H1 (cell line): ENCODE measurements at regions not wholly inside any gene's neighbourhood (a gene's known extent, or its start where the extent isn't known, plus 50 kb on each side); places are given as distances from the start of the nearest gene placed in this dataset.

Experiments used
- CTCF ChIA-PET: fragments of 300-600 bp; sonication (Branson Sonifier 250); formaldehyde crosslinking; loops from one replicate; lab custom pipeline; 2021; ENCODE audit not compliant: partially characterized antibody; lab: Charles Lee
- POLR2A ChIA-PET: fragments of 300-600 bp; sonication (Branson Sonifier 250); formaldehyde crosslinking; loops from one replicate; lab custom pipeline; 2021; ENCODE audit warnings: inconsistent platforms; ENCODE audit not compliant: partially characterized antibody; lab: Charles Lee
- DNase-seq, 2 experiments: peaks; one replicate each; pipeline versions ENCODE4 v3.0.0 to v3.0.0-alpha.2; 2010 to 2022; ENCODE audit warnings: low spot score in 2 of 2, low read depth in 1 of 2, mixed read lengths in 1 of 2
- FAIRE-seq: peaks from 2 replicates; lab custom pipeline; 2011; peaks lifted over from hg19 to GRCh38; lab: Jason Lieb, UNC
- H2AFZ ChIP-seq: 2 replicates; pipeline ENCODE4 v1.8.1; 2012; ENCODE audit warnings: low read length, inconsistent platforms
- H2AK5ac ChIP-seq: 2 replicates; pipeline ENCODE4 v1.6.1; 2013; ENCODE audit warnings: low read depth, low read length
- H2BK120ac ChIP-seq: replicated peaks from 2 replicates; pipeline ENCODE3; 2013; ENCODE audit warnings: low read depth, low read length, inconsistent platforms
- H2BK12ac ChIP-seq: 2 replicates; pipeline ENCODE4 v1.6.1; 2013; ENCODE audit warnings: low read depth, low read length
- H2BK15ac ChIP-seq: 2 replicates; pipeline ENCODE4 v1.6.1; 2013; ENCODE audit warnings: low read length
- H2BK20ac ChIP-seq: 2 replicates; pipeline ENCODE4 v1.6.1; 2013; ENCODE audit warnings: low read length
- H2BK5ac ChIP-seq: 2 replicates; pipeline ENCODE4 v1.6.1; 2013; ENCODE audit warnings: low read depth, low read length
- H3K14ac ChIP-seq: 2 replicates; pipeline ENCODE4 v1.6.1; 2013; ENCODE audit warnings: inconsistent platforms; ENCODE audit not compliant: insufficient read length
- H3K18ac ChIP-seq: 2 replicates; pipeline ENCODE4 v1.6.1; 2013; ENCODE audit warnings: low read length; ENCODE audit errors: extremely low read depth
- H3K23ac ChIP-seq: 2 replicates; pipeline ENCODE4 v1.6.1; 2013; ENCODE audit warnings: inconsistent platforms; ENCODE audit not compliant: insufficient read length
- H3K23me2 ChIP-seq: 2 replicates; pipeline ENCODE4 v1.6.1; 2013; ENCODE audit warnings: low read depth, low read length
- H3K27ac ChIP-seq: 2 replicates; pipeline ENCODE4 v1.6.1; 2011; ENCODE audit warnings: low read depth, low read length, inconsistent platforms
- H3K27me3 ChIP-seq, 4 experiments: replicated peaks in 1 of 4; 1 replicate in 1 of 4; 2 replicates in 3 of 4; pipeline versions ENCODE4 v1.6.1 to v1.8.1; 2011 to 2013; ENCODE audit warnings: low read length in 3 of 4, mild to moderate bottlenecking in 3 of 4, inconsistent platforms in 2 of 4, mixed read lengths in 2 of 4, moderate library complexity in 1 of 4; ENCODE audit not compliant: control insufficient read depth in 3 of 4, insufficient read depth in 3 of 4; ENCODE audit errors: extremely low read depth in 1 of 4
- H3K36me3 ChIP-seq, 4 experiments: 2 replicates each; pipeline versions ENCODE4 v1.6.1 to v1.8.1; 2011 to 2013; ENCODE audit warnings: mild to moderate bottlenecking in 4 of 4, low read length in 3 of 4, moderate library complexity in 2 of 4, control low read depth in 1 of 4, inconsistent platforms in 1 of 4; ENCODE audit not compliant: insufficient read depth in 4 of 4, control insufficient read depth in 2 of 4
- H3K4ac ChIP-seq: replicated peaks from 2 replicates; pipeline ENCODE3; 2013; ENCODE audit warnings: low read length, low read depth, mixed read lengths, inconsistent platforms; ENCODE audit not compliant: insufficient read length
- H3K4me1 ChIP-seq, 4 experiments: replicated peaks in 1 of 4; 1 replicate in 1 of 4; 2 replicates in 3 of 4; pipeline versions ENCODE4 v1.6.1 to v1.8.1; 2011 to 2013; ENCODE audit warnings: low read length in 3 of 4, inconsistent platforms in 2 of 4, mixed read lengths in 1 of 4; ENCODE audit not compliant: insufficient read depth in 4 of 4, control insufficient read depth in 3 of 4
- H3K4me2 ChIP-seq, 2 experiments: 2 replicates each; pipeline versions ENCODE4 v1.6.1 to v1.8.1; 2011 to 2013; ENCODE audit warnings: low read depth in 2 of 2, low read length in 2 of 2, control low read depth in 1 of 2, inconsistent platforms in 1 of 2, mild to moderate bottlenecking in 1 of 2; ENCODE audit not compliant: insufficient read depth in 1 of 2
- H3K4me3 ChIP-seq, 4 experiments: fragments of 200-600, 300-600 bp in 1 of 4; sonication (generic), shearing (Covaris generic), sonication (Bioruptor Twin) in 1 of 4; 2 replicates each; pipeline versions ENCODE4 v1.5.1 to v1.8.1; 2011 to 2016; ENCODE audit warnings: low read length in 4 of 4, low read depth in 3 of 4, control low read depth in 2 of 4, inconsistent platforms in 2 of 4, mild to moderate bottlenecking in 2 of 4, mixed read lengths in 1 of 4, moderate library complexity in 1 of 4; ENCODE audit not compliant: insufficient read depth in 2 of 4; ENCODE audit errors: extremely low read depth in 1 of 4
- H3K56ac ChIP-seq: replicated peaks from 2 replicates; pipeline ENCODE3; 2013; ENCODE audit warnings: low read depth, mild to moderate bottlenecking, mixed read lengths, low read length, inconsistent platforms; ENCODE audit not compliant: insufficient read length
- H3K79me1 ChIP-seq: 2 replicates; pipeline ENCODE4 v1.6.1; 2013; ENCODE audit warnings: low read depth, low read length, control low read depth
- H3K79me2 ChIP-seq, 2 experiments: 2 replicates each; pipeline versions ENCODE4 v1.6.1 to v1.8.1; 2012 to 2013; ENCODE audit warnings: low read length in 2 of 2, mild to moderate bottlenecking in 2 of 2, inconsistent platforms in 1 of 2; ENCODE audit not compliant: insufficient read depth in 2 of 2, control insufficient read depth in 1 of 2
- H3K9ac ChIP-seq, 4 experiments: replicated peaks in 1 of 4; 1 replicate in 1 of 4; 2 replicates in 3 of 4; pipeline versions ENCODE4 v1.6.1 to v1.8.1; 2011 to 2013; ENCODE audit warnings: low read depth in 3 of 4, low read length in 3 of 4, control low read depth in 2 of 4, mild to moderate bottlenecking in 2 of 4, moderate library complexity in 2 of 4, inconsistent platforms in 1 of 4; ENCODE audit errors: extremely low read depth in 1 of 4
- H3K9me3 ChIP-seq, 2 experiments: 2 replicates each; pipeline versions ENCODE4 v1.6.1 to v1.8.1; 2012 to 2013; ENCODE audit warnings: mild to moderate bottlenecking in 2 of 2, moderate library complexity in 2 of 2, control low read depth in 1 of 2, inconsistent platforms in 1 of 2, low read depth in 1 of 2, low read length in 1 of 2, mixed read lengths in 1 of 2; ENCODE audit not compliant: insufficient read depth in 2 of 2
- H4K20me1 ChIP-seq, 2 experiments: replicated peaks in 1 of 2; 2 replicates each; pipeline versions ENCODE3 to v1.8.1; 2011 to 2013; ENCODE audit warnings: inconsistent platforms in 2 of 2, low read length in 2 of 2, mild to moderate bottlenecking in 1 of 2; ENCODE audit not compliant: insufficient read depth in 2 of 2, control insufficient read depth in 1 of 2
- H4K5ac ChIP-seq: 2 replicates; pipeline ENCODE4 v1.6.1; 2013; ENCODE audit warnings: low read length, low read depth, mixed read lengths, inconsistent platforms; ENCODE audit not compliant: insufficient read length
- H4K8ac ChIP-seq: 2 replicates; pipeline ENCODE4 v1.8.0; 2013; ENCODE audit warnings: mild to moderate bottlenecking, moderate library complexity, low read length, inconsistent platforms; ENCODE audit not compliant: insufficient read depth; ENCODE audit errors: extremely low read depth
- H4K91ac ChIP-seq: replicated peaks from 2 replicates; pipeline ENCODE3; 2013; ENCODE audit warnings: low read length, mixed read lengths, inconsistent platforms; ENCODE audit not compliant: insufficient read length
- BCL11A ChIP-seq, 2 experiments: IDR thresholded peaks; one replicate each; pipeline ENCODE4 v1.6.1; 2011; ENCODE audit warnings: low read depth in 2 of 2, low read length in 2 of 2, mild to moderate bottlenecking in 2 of 2
- BRCA1 ChIP-seq: IDR thresholded peaks from 2 replicates; pipeline ENCODE4 v1.6.1; 2012; ENCODE audit warnings: low read depth, low read length, improper control_type of control experiment
- GTF2F1 ChIP-seq: IDR thresholded peaks from 2 replicates; pipeline ENCODE4 v1.6.1; 2012; ENCODE audit warnings: low read depth, low read length, improper control_type of control experiment, borderline replicate concordance
- KDM5A ChIP-seq: fragments of 200-600 bp; IDR thresholded peaks from 2 replicates; pipeline ENCODE4 v1.7.1; 2012; ENCODE audit warnings: mild to moderate bottlenecking, low read length, inconsistent platforms, mixed read lengths
- MAFK ChIP-seq: IDR thresholded peaks from 2 replicates; pipeline ENCODE4 v1.6.1; 2012; ENCODE audit warnings: low read depth, mild to moderate bottlenecking, improper control_type of control experiment, low read length
- MAX ChIP-seq: IDR thresholded peaks from 2 replicates; pipeline ENCODE4 v1.6.1; 2012; ENCODE audit warnings: inconsistent platforms
- NANOG ChIP-seq: IDR thresholded peaks from 2 replicates; pipeline ENCODE4 v1.6.1; 2011; ENCODE audit warnings: low read length, low read depth, mild to moderate bottlenecking, inconsistent platforms; ENCODE audit not compliant: insufficient read depth, poor library complexity, severe bottlenecking
- NRF1 ChIP-seq: IDR thresholded peaks from 2 replicates; pipeline ENCODE4 v1.6.1; 2011; ENCODE audit warnings: mild to moderate bottlenecking, low read depth, low read length, improper control_type of control experiment
- POU5F1 ChIP-seq: IDR thresholded peaks from 2 replicates; pipeline ENCODE4 v1.6.1; 2011; ENCODE audit warnings: low read depth, mild to moderate bottlenecking, low read length, moderate library complexity
- RFX5 ChIP-seq: IDR thresholded peaks from 2 replicates; pipeline ENCODE4 v1.6.1; 2011; ENCODE audit warnings: low read depth, low read length, improper control_type of control experiment, borderline replicate concordance
- RNF2 ChIP-seq: fragments of 200-900, 300-1000 bp; sonication (generic); IDR thresholded peaks from 2 replicates; pipeline ENCODE4 v1.7.1; 2016; ENCODE audit warnings: borderline replicate concordance, low read depth, mild to moderate bottlenecking, antibody characterized with exemption, low read length; ENCODE audit not compliant: poor library complexity, severe bottlenecking; ENCODE audit errors: missing control alignments
- RXRA ChIP-seq: IDR thresholded peaks from 2 replicates; pipeline ENCODE4 v1.6.1; 2011; ENCODE audit warnings: low read depth, mild to moderate bottlenecking, low read length, moderate library complexity; ENCODE audit not compliant: insufficient read depth
- YY1 ChIP-seq: IDR thresholded peaks from 2 replicates; pipeline ENCODE4 v1.6.1; 2011; ENCODE audit warnings: low read depth, mild to moderate bottlenecking, low read length
- WGBS, 2 experiments: shearing (Covaris generic) in 1 of 2; methylation state at CpG; one replicate each; pipeline versions ENCODE4 v1.1.6 to v1.1.7; 2013 to 2015; ENCODE audit warnings: low lambda C conversion rate in 2 of 2, mixed read lengths in 2 of 2, inconsistent platforms in 1 of 2, low coverage in 1 of 2, missing lambda C conversion rate in 1 of 2; ENCODE audit not compliant: insufficient replicate concordance in 2 of 2, insufficient coverage in 1 of 2, insufficient read length in 1 of 2; ENCODE audit errors: extremely low coverage in 1 of 2, missing lambda C conversion rate in 1 of 2; 5-methylcytosine and 5-hydroxymethylcytosine counted together

- no peak overlapping the region for H3K23ac ChIP-seq
- no peak overlapping the region for H2BK20ac ChIP-seq
- H2AFZ ChIP-seq = no peak overlapping the region
- H3K79me2 ChIP-seq = no peaks in the 10 kb centered on the region
- no peak overlapping the region for H2BK120ac ChIP-seq
- DNase-seq (no peak), FAIRE-seq (no peak)
- H3K27me3 ChIP-seq = no peaks in the 10 kb centered on the region
- H4K8ac ChIP-seq = no peak overlapping the region
- no peak overlapping the region for H3K4me2 ChIP-seq
- H2AK5ac ChIP-seq = no peak overlapping the region
- no peak overlapping the region for H2BK12ac ChIP-seq
- POLR2A ChIA-PET = interaction anchor here (0.8 kb wide), 1 partner anchor 371 kb away, joined by 3 read pairs; no protein-coding TSS in a partner anchor
- no peaks in the 10 kb centered on the region for H3K79me1 ChIP-seq
- no peaks in the 10 kb centered on the region for H3K4me1 ChIP-seq
- no peaks in the 10 kb centered on the region for H3K23me2 ChIP-seq
- H3K56ac ChIP-seq = no peak overlapping the region
- no peak overlapping the region for H4K91ac ChIP-seq
- H3K4ac ChIP-seq = no peak overlapping the region
- no peaks in the 10 kb centered on the region for H3K36me3 ChIP-seq
- no peak overlapping the region for H3K27ac ChIP-seq
- H3K9me3 ChIP-seq = no peaks in the 10 kb centered on the region
- no peaks in the 10 kb centered on the region for H4K20me1 ChIP-seq
- H4K5ac ChIP-seq = no peak overlapping the region
- no peak overlapping the region for H3K4me3 ChIP-seq
- no peak overlapping the region for H3K18ac ChIP-seq
- CTCF ChIA-PET = interaction anchor here (0.7 to 2.6 kb wide), 13 partner anchors 10 to 371 kb away, joined by 3 to 13 read pairs (median 3); no protein-coding TSS in a partner anchor
- no peak overlapping the region for H2BK5ac ChIP-seq
- no peak overlapping the region for H3K14ac ChIP-seq
- WGBS, 2 experiments = 85% methylated on average over 2 of the region's 2 CpGs; no CpG with 5 or more reads in 1 of the 2 experiments
- no peak overlapping the region for H2BK15ac ChIP-seq
- H3K9ac ChIP-seq = no peak overlapping the region
- no peak for TF ChIP-seq YY1
- TF ChIP-seq MAX = no peak
- no peak for TF ChIP-seq NRF1
- no peak for TF ChIP-seq BCL11A (IDR thresholded peaks at IDR 0.05; ENCODE audit: low read depth in 2 of 2, low read length in 2 of 2)
- no peak for TF ChIP-seq RXRA
- TF ChIP-seq RFX5 = no peak
- TF ChIP-seq GTF2F1 = no peak
- no peak for TF ChIP-seq KDM5A
- no peak for TF ChIP-seq POU5F1
- no peak for TF ChIP-seq BRCA1
- no peak for TF ChIP-seq MAFK
- TF ChIP-seq NANOG = no peak
- TF ChIP-seq RNF2 = no peak
These were observed 369.6 kb upstream of the MARCKS start for GRCh38 chr6:113487489-113488058.
